ENCODE measurements at regions not wholly inside any gene's neighbourhood (a gene's known extent, or its start where the extent isn't known, plus 50 kb on each side); places are given as distances from the start of the nearest gene placed in this dataset.

DNA sequence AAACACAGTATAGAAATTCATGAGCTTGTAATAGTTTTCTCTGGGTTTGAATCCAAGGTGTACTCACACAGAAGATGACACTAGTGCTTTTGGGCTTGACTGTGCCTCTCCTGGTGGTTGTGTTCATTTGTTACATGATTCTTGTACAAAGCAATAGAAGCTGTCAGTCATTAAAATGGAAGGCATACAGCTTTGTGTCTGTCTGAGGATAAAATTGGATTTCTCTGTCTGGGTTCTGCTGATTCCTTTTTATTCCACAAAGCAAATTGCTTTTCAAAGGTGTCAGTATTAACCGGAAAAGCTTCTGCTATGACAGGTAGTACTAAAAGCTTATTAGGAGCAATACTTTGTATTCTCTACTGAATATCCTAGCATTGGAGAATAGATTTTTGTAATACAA, 361.2 kb downstream of the SLC6A15 start:
- TF ChIP-seq JUND (IDR thresholded peaks at IDR 0.05; ENCODE audit: low read length) (no peak), EZH2 (IDR thresholded peaks at IDR 0.05; ENCODE audit: low read depth, low read length, severe bottlenecking) (no peak), USF2 (IDR thresholded peaks at IDR 0.05; ENCODE audit: low read length) (no peak), CEBPB (IDR thresholded peaks at IDR 0.05; ENCODE audit: low read depth, low read length) (no peak), KDM5A (IDR thresholded peaks at IDR 0.05; ENCODE audit: low read length) (no peak), TAF1 (IDR thresholded peaks at IDR 0.05; ENCODE audit: low read depth, low read length) (no peak), CTCF (IDR thresholded peaks at IDR 0.05; ENCODE audit: control extremely low read depth in 1 of 3, insufficient read depth in 1 of 3, low read depth in 1 of 3, low read length in 3 of 3) (no peak), EGR1 (IDR thresholded peaks at IDR 0.05; ENCODE audit: borderline replicate concordance, low read depth, low read length) (no peak), RAD21 (IDR thresholded peaks at IDR 0.05 in 1 of 2, conservative IDR thresholded peaks at IDR 0.05 in 1 of 2; ENCODE audit: low read depth in 2 of 2, low read length in 2 of 2) (no peak), SRF (IDR thresholded peaks at IDR 0.05; ENCODE audit: low read depth, low read length) (no peak)
- TF ChIP-seq, protein P1, sequence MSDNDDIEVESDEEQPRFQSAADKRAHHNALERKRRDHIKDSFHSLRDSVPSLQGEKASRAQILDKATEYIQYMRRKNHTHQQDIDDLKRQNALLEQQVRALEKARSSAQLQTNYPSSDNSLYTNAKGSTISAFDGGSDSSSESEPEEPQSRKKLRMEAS (IDR thresholded peaks at IDR 0.05): no peak

Measured in H1 (cell line).